ENCODE measurements at regions not wholly inside any gene's neighbourhood (a gene's known extent, or its start where the extent isn't known, plus 50 kb on each side); places are given as distances from the start of the nearest gene placed in this dataset.

DNA sequence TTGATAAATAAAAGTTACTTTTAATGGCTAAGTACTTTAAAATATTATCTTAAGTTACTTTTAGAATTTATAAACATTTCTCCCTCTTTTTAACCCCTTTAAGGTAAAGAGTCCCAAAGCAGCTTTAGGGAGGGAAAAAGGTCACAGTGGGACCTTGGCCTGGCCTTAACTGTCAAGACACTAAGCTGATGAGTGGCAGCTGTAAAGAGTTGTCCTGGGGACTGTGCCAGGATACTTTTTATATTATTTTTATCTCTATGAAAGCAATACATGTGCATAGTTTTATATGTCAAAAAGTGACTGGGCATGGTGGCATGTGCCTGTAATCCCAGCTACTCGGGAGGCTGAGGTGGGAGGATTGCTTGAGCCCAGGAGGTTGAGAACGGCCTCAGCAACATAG lies 94.2 kb upstream of the RESF1 start:
- no peak for TF ChIP-seq NCOA2 (IDR thresholded peaks at IDR 0.05; ENCODE audit: partially characterized antibody in 2 of 2)
- TF ChIP-seq TBL1XR1 (IDR thresholded peaks at IDR 0.05; ENCODE audit: low read length in 2 of 2): no peak
- TF ChIP-seq CEBPG (CRISPR knock-in tag; IDR thresholded peaks at IDR 0.05): no peak
- no peak for TF ChIP-seq CEBPG (tag; conservative IDR thresholded peaks at IDR 0.05 in 1 of 2, IDR thresholded peaks at IDR 0.05 in 1 of 2)

Measured in K562 (cell line).